Rectal smooth muscle tissue (tissue), 1 donor: ENCODE measurements at regions not wholly inside any gene's neighbourhood (a gene's known extent, or its start where the extent isn't known, plus 50 kb on each side); places are given as distances from the start of the nearest gene placed in this dataset.
"Not testable (repeated sequence)": the region's sequence is repeated elsewhere in the genome, so short reads cannot be mapped to it uniquely, and the experiment has no call there.

Experiments
- H3K27ac ChIP-seq: one replicate; pipeline ENCODE4 v1.7.0; 2013; ENCODE audit warnings: low read depth, low read length, inconsistent platforms
- H3K27me3 ChIP-seq: one replicate; pipeline ENCODE4 v1.7.0; 2013; ENCODE audit warnings: low read length; ENCODE audit not compliant: control insufficient read depth, insufficient read depth
- H3K36me3 ChIP-seq: one replicate; pipeline ENCODE4 v1.7.0; 2013; ENCODE audit warnings: low read length; ENCODE audit not compliant: control insufficient read depth, insufficient read depth
- H3K4me1 ChIP-seq: one replicate; pipeline ENCODE4 v1.7.0; 2013; ENCODE audit warnings: low read length; ENCODE audit not compliant: control insufficient read depth, insufficient read depth
- H3K4me3 ChIP-seq: one replicate; pipeline ENCODE4 v1.7.0; 2013; ENCODE audit warnings: low read length
- H3K9ac ChIP-seq: one replicate; pipeline ENCODE4 v1.7.0; 2013; ENCODE audit warnings: low read length

DNA sequence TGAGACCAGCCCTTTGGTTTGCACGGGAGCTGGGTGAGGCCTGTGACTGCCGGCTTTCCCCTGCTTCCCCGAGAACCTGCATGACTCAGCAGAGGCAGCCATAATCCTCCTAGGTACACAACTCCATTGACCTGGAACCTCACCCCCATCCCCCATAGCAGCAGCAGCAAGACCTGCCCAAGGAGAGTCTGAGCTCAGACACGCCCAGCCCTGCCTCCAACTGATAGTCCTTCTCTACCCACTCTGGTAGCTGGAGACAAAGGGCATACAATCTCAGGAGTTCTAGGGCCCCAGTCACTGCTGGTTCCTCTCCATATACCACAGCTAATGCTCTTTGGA is 141.0 kb upstream of the ARHGEF26 start:
- H3K27ac ChIP-seq = no peak overlapping the region
- H3K4me1 ChIP-seq = peaks cover 9% of the 10 kb centered on the region
- no peak overlapping the region for H3K4me3 ChIP-seq

GRCh38 chr3:153997364-153997763 is 123.8 kb upstream of the ARHGEF26 start:
- H3K9ac ChIP-seq, H3K27ac ChIP-seq, H3K4me3 ChIP-seq, H3K4me1 ChIP-seq, H3K36me3 ChIP-seq, H3K27me3 ChIP-seq: not testable (repeated sequence)

More for the DNA sequence above, 141.0 kb upstream of the ARHGEF26 start:
- Histone ChIP-seq H3K36me3 (no peaks in the 10 kb centered on the region), H3K9ac (no peak overlapping the region), H3K27me3 (no peaks in the 10 kb centered on the region)

- H3K4me3 ChIP-seq = no peak overlapping the region
- H3K9ac ChIP-seq = no peak overlapping the region
- no peaks in the 10 kb centered on the region for H3K27me3 ChIP-seq
- H3K4me1 ChIP-seq = no peaks in the 10 kb centered on the region
- H3K27ac ChIP-seq = no peak overlapping the region
- H3K36me3 ChIP-seq = no peaks in the 10 kb centered on the region
Measured at GRCh38 chr3:154003649-154004048, 117.5 kb upstream of the ARHGEF26 start.

DNA sequence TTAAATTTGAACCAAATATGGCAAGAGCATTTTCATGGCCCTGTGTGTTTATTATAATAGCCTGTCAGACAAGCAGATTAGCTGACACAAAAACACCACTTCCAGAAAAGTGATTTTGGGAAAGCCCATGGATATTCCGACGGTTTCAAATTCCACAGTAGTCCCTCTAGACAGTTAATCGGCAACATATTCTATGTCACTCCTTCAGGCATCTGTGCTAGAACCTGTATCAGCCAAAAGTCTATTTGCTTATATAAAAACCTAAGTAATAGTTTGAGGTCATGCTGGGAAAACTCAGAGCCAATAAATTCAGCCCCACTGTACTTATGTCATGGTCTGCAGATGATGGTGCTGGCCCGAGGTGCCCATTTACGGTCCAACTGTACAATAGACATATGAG is 110.2 kb upstream of the ARHGEF26 start:
- H3K4me1 ChIP-seq = no peaks in the 10 kb centered on the region
- no peaks in the 10 kb centered on the region for H3K27me3 ChIP-seq
- H3K4me3 ChIP-seq = no peak overlapping the region
- no peak overlapping the region for H3K9ac ChIP-seq
- H3K27ac ChIP-seq = no peak overlapping the region
- no peaks in the 10 kb centered on the region for H3K36me3 ChIP-seq

DNA sequence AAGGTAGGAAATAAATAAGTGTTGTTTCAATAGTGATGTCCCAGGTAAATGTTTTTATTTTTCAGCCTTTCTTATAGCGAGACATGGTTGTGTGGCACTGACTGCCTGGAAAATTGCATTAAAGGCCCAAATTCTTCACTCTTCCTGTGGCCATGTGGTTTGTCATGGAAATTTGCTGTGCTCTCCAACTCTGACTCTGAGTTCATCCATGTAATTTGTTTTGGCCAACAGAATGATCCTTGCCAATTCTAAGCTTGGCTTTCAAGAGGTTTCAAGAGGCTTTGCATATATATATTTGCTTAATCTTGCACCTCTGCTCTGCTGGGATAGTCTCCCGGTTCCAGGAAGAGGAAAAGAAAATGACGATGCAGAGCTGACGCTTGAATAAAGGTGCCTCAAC is 107.5 kb upstream of the ARHGEF26 start:
- no peaks in the 10 kb centered on the region for H3K36me3 ChIP-seq
- no peaks in the 10 kb centered on the region for H3K4me1 ChIP-seq
- no peak overlapping the region for H3K27ac ChIP-seq
- H3K27me3 ChIP-seq = no peaks in the 10 kb centered on the region
- no peak overlapping the region for H3K9ac ChIP-seq
- H3K4me3 ChIP-seq = no peak overlapping the region

GRCh38 chr3:154015307-154015706 is 105.9 kb upstream of the ARHGEF26 start:
- H3K9ac ChIP-seq = no peak overlapping the region
- H3K27me3 ChIP-seq = no peaks in the 10 kb centered on the region
- no peaks in the 10 kb centered on the region for H3K36me3 ChIP-seq
- H3K4me1 ChIP-seq = no peaks in the 10 kb centered on the region
- no peak overlapping the region for H3K27ac ChIP-seq
- no peak overlapping the region for H3K4me3 ChIP-seq

DNA sequence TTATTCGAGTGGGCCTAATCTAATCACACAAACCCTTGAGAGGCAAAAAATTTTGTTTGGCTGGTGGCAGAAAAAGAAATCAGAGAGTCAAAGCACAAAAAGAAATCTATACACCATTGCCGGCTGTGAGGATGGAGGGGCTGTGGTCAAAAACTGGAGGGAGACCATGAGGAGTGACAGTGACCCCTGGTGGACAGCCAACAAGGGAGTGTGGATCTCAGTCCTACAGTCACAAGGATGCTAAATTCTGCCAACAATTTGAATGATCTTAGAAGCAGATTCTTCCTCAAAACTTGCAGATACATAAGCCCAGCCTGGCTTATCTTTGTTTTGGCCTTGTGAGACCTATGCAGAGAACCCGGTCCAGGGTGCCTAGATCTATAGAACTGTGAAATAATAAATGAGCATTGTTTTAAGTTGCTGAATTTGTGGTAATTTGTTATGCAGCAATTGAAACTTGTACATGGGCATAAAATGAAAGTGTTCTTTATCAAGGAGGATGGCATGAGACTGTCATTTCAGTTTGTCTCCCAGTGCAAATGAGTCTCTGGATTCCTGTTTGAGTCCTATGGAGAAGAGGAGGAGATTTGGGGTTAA is 103.0 kb upstream of the ARHGEF26 start:
- Histone ChIP-seq H3K4me1 (peaks cover 1% of the 10 kb centered on the region), H3K36me3 (no peaks in the 10 kb centered on the region), H3K27ac (no peak overlapping the region), H3K27me3 (no peaks in the 10 kb centered on the region), H3K4me3 (no peak overlapping the region), H3K9ac (no peak overlapping the region)

- H3K4me3 ChIP-seq = no peak overlapping the region
- H3K4me1 ChIP-seq = peaks cover 7% of the 10 kb centered on the region
- H3K27me3 ChIP-seq = no peaks in the 10 kb centered on the region
- H3K27ac ChIP-seq = peak overlapping the region; percentile 44
- no peaks in the 10 kb centered on the region for H3K36me3 ChIP-seq
- no peak overlapping the region for H3K9ac ChIP-seq
Measured at GRCh38 chr3:154022606-154023005, 98.6 kb upstream of the ARHGEF26 start.

GRCh38 chr3:154023148-154023547 is 98.0 kb upstream of the ARHGEF26 start:
- Histone ChIP-seq H3K4me1 (peaks cover 7% of the 10 kb centered on the region), H3K27ac (peak overlapping the region; percentile 57), H3K36me3 (no peaks in the 10 kb centered on the region), H3K4me3 (no peak overlapping the region), H3K27me3 (no peaks in the 10 kb centered on the region), H3K9ac (no peak overlapping the region)

DNA sequence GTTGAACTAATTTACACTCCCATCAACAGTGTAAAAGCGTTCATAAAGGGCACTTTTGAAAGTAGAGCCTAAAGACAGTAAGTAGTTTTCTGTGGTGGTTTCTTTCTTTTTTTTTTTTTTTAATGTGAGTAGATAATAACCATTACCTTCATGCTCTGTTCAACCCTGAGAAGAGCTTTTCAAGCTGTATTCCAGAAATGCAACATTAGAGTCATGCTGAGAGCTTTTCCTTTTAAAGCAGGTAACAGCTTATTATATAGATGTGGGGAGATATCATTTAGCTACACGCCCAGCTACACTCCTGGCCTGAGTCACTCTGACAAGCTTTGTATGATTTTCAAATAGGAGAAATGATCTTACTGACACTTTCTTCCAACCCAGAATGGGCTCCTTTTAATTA is 96.2 kb upstream of the ARHGEF26 start:
- Histone ChIP-seq H3K27me3 (no peaks in the 10 kb centered on the region), H3K4me1 (peaks cover 7% of the 10 kb centered on the region), H3K4me3 (no peak overlapping the region), H3K36me3 (no peaks in the 10 kb centered on the region), H3K9ac (no peak overlapping the region), H3K27ac (no peak overlapping the region)

GRCh38 chr3:154029926-154030325 is 91.3 kb upstream of the ARHGEF26 start:
- no peak overlapping the region for H3K9ac ChIP-seq
- peaks cover 18% of the 10 kb centered on the region for H3K4me1 ChIP-seq
- no peaks in the 10 kb centered on the region for H3K27me3 ChIP-seq
- no peaks in the 10 kb centered on the region for H3K36me3 ChIP-seq
- peak overlapping the region; percentile 43 for H3K27ac ChIP-seq
- H3K4me3 ChIP-seq = no peak overlapping the region

DNA sequence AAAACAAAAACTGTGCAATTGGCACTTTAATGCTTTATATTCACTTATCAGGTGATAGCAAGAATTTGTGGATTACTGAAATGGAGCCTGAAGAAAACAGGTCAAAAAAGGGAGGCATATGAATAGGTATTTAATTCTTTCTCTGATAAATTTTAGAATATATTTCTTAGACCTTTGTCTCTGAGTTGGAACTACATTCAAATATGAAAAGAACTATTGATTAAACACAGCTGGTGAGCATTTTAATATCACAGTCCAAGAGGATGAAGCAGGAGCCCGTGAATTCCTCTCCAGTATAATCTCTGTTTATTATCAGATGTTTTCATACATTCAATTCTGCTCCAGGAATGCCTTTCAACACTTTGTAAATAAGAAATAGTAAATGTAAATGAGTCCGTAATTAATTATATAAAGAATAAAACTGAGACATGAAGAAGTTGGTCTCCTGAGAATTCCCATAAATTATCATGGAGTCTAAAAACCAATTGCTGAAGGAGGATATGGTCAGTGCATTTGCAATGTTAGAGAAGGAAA is 86.3 kb upstream of the ARHGEF26 start:
- Histone ChIP-seq H3K4me1 (peaks cover 31% of the 10 kb centered on the region), H3K9ac (no peak overlapping the region), H3K27me3 (no peaks in the 10 kb centered on the region), H3K27ac (peak overlapping the region; percentile 63), H3K36me3 (no peaks in the 10 kb centered on the region), H3K4me3 (no peak overlapping the region)

DNA sequence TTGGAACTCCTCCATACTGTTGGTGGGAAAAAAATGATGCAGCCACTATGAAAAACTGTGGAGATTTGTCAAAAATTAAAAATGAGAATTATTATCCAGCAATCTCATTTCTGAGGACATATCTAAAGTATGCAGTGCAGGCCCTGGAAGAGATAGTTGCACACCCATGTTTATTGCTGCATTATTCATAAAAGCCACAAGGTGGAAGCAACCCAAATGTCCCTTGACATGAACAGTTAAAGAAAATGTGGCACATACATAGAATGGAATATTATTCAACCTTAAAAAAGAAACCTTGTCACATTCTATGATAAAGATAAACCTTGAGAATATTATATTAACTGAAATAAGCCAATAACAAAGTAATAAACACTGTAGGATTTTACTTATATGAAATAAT is 80.9 kb upstream of the ARHGEF26 start:
- H3K9ac ChIP-seq = no peak overlapping the region
- peaks cover 10% of the 10 kb centered on the region for H3K4me1 ChIP-seq
- no peak overlapping the region for H3K27ac ChIP-seq
- H3K4me3 ChIP-seq = no peak overlapping the region
- no peaks in the 10 kb centered on the region for H3K36me3 ChIP-seq
- H3K27me3 ChIP-seq = no peaks in the 10 kb centered on the region
